SK-N-SH treated with all-trans-retinoic acid at 6 μM for 48 hours (cell line): ENCODE measurements at regions not wholly inside any gene's neighbourhood (a gene's known extent, or its start where the extent isn't known, plus 50 kb on each side); places are given as distances from the start of the nearest gene placed in this dataset.

ENCODE experiments used
- ATAC-seq: fragments of 200-7000 bp; cut with Tn5 transposase; 3 replicates; pipeline ENCODE4 v1.9.1; 2020; ENCODE audit warnings: mild to moderate bottlenecking, moderate library complexity
- BACH2 ChIP-seq: fragments of 250-450 bp; sonication (Bioruptor Pico); IDR thresholded peaks from 2 replicates; pipeline ENCODE4 v1.9.0; 2021; ENCODE audit warnings: mild to moderate bottlenecking, borderline replicate concordance
- CREB5 ChIP-seq: fragments of 250-450 bp; sonication (Bioruptor Pico); IDR thresholded peaks from 2 replicates; pipeline ENCODE4 v1.5.1; 2020; ENCODE audit warnings: low read depth, mild to moderate bottlenecking, moderate library complexity
- CSDC2 ChIP-seq: fragments of 250-450 bp; sonication (Bioruptor Pico); IDR thresholded peaks from 2 replicates; pipeline ENCODE4 v1.5.0; 2020; ENCODE audit warnings: mild to moderate bottlenecking, moderate library complexity
- CSRNP3 ChIP-seq: fragments of 250-450 bp; sonication (Bioruptor Pico); IDR thresholded peaks from 2 replicates; pipeline ENCODE4 v1.5.1; 2021; ENCODE audit warnings: mild to moderate bottlenecking, moderate library complexity
- ESRRG ChIP-seq: fragments of 250-450 bp; sonication (Bioruptor Pico); IDR thresholded peaks from 2 replicates; pipeline ENCODE4 v1.6.1; 2021; ENCODE audit warnings: mild to moderate bottlenecking
- GLIS3 ChIP-seq: fragments of 250-450 bp; sonication (Bioruptor Pico); IDR thresholded peaks from 2 replicates; pipeline ENCODE4 v1.5.0; 2020; ENCODE audit warnings: mild to moderate bottlenecking, moderate library complexity
- ISL1 ChIP-seq: fragments of 250-450 bp; sonication (Bioruptor Pico); IDR thresholded peaks from 2 replicates; pipeline ENCODE4 v2.1.2; 2022; ENCODE audit warnings: mild to moderate bottlenecking, moderate library complexity
- OSR1 ChIP-seq: fragments of 250-450 bp; sonication (Bioruptor Pico); IDR thresholded peaks from 2 replicates; pipeline ENCODE4 v1.8.0; 2022; ENCODE audit warnings: moderate library complexity, mild to moderate bottlenecking, inconsistent platforms
- POU6F1 ChIP-seq: fragments of 250-450 bp; sonication (Bioruptor Pico); IDR thresholded peaks from 2 replicates; pipeline ENCODE4 v1.8.0; 2021; ENCODE audit warnings: low read depth, mild to moderate bottlenecking, moderate library complexity, borderline replicate concordance
- PPARA ChIP-seq: fragments of 250-450 bp; sonication (Bioruptor Pico); IDR thresholded peaks from 2 replicates; pipeline ENCODE4 v1.5.0; 2020; ENCODE audit warnings: mild to moderate bottlenecking, borderline replicate concordance
- RARB ChIP-seq: fragments of 250-450 bp; sonication (Bioruptor Pico); IDR thresholded peaks from 2 replicates; pipeline ENCODE4 v1.8.0; 2021; ENCODE audit warnings: mild to moderate bottlenecking, moderate library complexity
- SNAI2 ChIP-seq: fragments of 250-450 bp; sonication (Bioruptor Pico); IDR thresholded peaks from 2 replicates; pipeline ENCODE4 v1.5.0; 2020; ENCODE audit warnings: mild to moderate bottlenecking, moderate library complexity
- TCF4 ChIP-seq: fragments of 250-450 bp; sonication (Bioruptor Pico); IDR thresholded peaks from 2 replicates; pipeline ENCODE4 v1.8.0; 2021; ENCODE audit warnings: mild to moderate bottlenecking, moderate library complexity, borderline replicate concordance
- TSHZ2 ChIP-seq: fragments of 250-450 bp; sonication (Bioruptor Pico); IDR thresholded peaks from 2 replicates; pipeline ENCODE4 v1.5.0; 2020; ENCODE audit warnings: mild to moderate bottlenecking, moderate library complexity
- ZFP3 ChIP-seq: fragments of 250-450 bp; sonication (Bioruptor Pico); IDR thresholded peaks from 2 replicates; pipeline ENCODE4 v1.5.0; 2020; ENCODE audit warnings: mild to moderate bottlenecking, moderate library complexity
- ZFP30 ChIP-seq: fragments of 450-650 bp; formaldehyde crosslinking; IDR thresholded peaks from 2 replicates; pipeline ENCODE4 v1.5.0; 2022; ENCODE audit warnings: mild to moderate bottlenecking, moderate library complexity
- ZNF565 ChIP-seq: fragments of 450-650 bp; formaldehyde crosslinking; conservative IDR thresholded peaks from 2 replicates; pipeline ENCODE4 v1.5.0; 2020; ENCODE audit warnings: low read depth, mild to moderate bottlenecking, moderate library complexity
- ZNF70 ChIP-seq: fragments of 450-650 bp; formaldehyde crosslinking; IDR thresholded peaks from 2 replicates; pipeline ENCODE4 v1.5.0; 2020; ENCODE audit warnings: mild to moderate bottlenecking, moderate library complexity
- ZNF8 ChIP-seq: fragments of 450-650 bp; formaldehyde crosslinking; IDR thresholded peaks from 2 replicates; pipeline ENCODE4 v1.5.0; 2020; ENCODE audit warnings: mild to moderate bottlenecking, moderate library complexity

- ATAC-seq: no peak
- TF ChIP-seq ISL1 (CRISPR knock-in tag): no peak
- no peak for TF ChIP-seq ZFP30
- no peak for TF ChIP-seq ZNF565
- no peak for TF ChIP-seq CREB5 (CRISPR knock-in tag)
- TF ChIP-seq TSHZ2 (CRISPR knock-in tag): no peak
- TF ChIP-seq CSRNP3 (CRISPR knock-in tag): no peak
- TF ChIP-seq OSR1: no peak
- no peak for TF ChIP-seq CSDC2 (CRISPR knock-in tag)
- TF ChIP-seq PPARA (CRISPR knock-in tag): no peak
- no peak for TF ChIP-seq TCF4 (CRISPR knock-in tag)
- no peak for TF ChIP-seq ZFP3 (CRISPR knock-in tag)
- no peak for TF ChIP-seq GLIS3
These were observed 228.6 kb upstream of the ARRDC3 start for GRCh38 chr5:91611746-91612145.

GRCh38 chr5:91607675-91608074, 224.6 kb upstream of the ARRDC3 start:
- no peak for ATAC-seq
- TF ChIP-seq ZNF8 (CRISPR knock-in tag) (no peak), ISL1 (CRISPR knock-in tag) (peak; percentile 39)

- ATAC-seq: no peak
- no peak for TF ChIP-seq SNAI2 (CRISPR knock-in tag)
- no peak for TF ChIP-seq ZNF70 (CRISPR knock-in tag)
- TF ChIP-seq RARB (CRISPR knock-in tag): no peak
- TF ChIP-seq ISL1 (CRISPR knock-in tag): no peak
- no peak for TF ChIP-seq GLIS3
- TF ChIP-seq TCF4 (CRISPR knock-in tag): no peak
- no peak for TF ChIP-seq ZNF8 (CRISPR knock-in tag)
- TF ChIP-seq POU6F1 (CRISPR knock-in tag): no peak
- TF ChIP-seq ESRRG (CRISPR knock-in tag): no peak
- TF ChIP-seq ZFP3 (CRISPR knock-in tag): no peak
- no peak for TF ChIP-seq BACH2 (CRISPR knock-in tag)
- no peak for TF ChIP-seq CSRNP3 (CRISPR knock-in tag)
- TF ChIP-seq PPARA (CRISPR knock-in tag): no peak
- no peak for TF ChIP-seq ZFP30
- no peak for TF ChIP-seq ZNF565
These were observed 216.7 kb upstream of the ARRDC3 start for GRCh38 chr5:91599863-91600262.

GRCh38 chr5:91598216-91598615, 215.1 kb upstream of the ARRDC3 start:
- ATAC-seq: no peak
- no peak for TF ChIP-seq TSHZ2 (CRISPR knock-in tag)
- TF ChIP-seq OSR1: no peak
- TF ChIP-seq TCF4 (CRISPR knock-in tag): no peak
- no peak for TF ChIP-seq CSRNP3 (CRISPR knock-in tag)
- no peak for TF ChIP-seq POU6F1 (CRISPR knock-in tag)
- TF ChIP-seq CREB5 (CRISPR knock-in tag): no peak
- TF ChIP-seq SNAI2 (CRISPR knock-in tag): no peak
